ENCODE measurements at regions not wholly inside any gene's neighbourhood (a gene's known extent, or its start where the extent isn't known, plus 50 kb on each side); places are given as distances from the start of the nearest gene placed in this dataset.

DNA sequence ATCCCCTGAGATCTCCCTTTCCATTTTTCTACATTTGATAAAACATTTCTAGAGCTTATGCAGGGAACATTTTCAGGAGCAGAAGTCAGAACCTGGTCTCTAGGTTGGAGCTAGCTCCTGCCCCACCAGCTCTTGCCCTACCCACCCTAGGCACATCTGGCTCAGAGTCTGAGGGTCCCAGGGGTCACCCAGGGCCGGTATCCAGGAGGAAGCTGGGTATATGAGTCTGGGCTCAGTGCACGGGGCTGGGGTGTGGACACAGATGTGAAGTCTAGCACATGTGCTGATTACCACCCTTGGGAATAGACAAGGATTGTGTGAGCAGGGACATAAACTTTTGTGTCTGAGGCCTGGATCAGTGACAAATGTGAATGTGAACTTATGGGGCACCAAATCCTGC is 95.4 kb downstream of the MATN1 start:
- TF ChIP-seq POLR2A (IDR thresholded peaks at IDR 0.05; ENCODE audit: low read depth, low read length), result no peak
- no peak for TF ChIP-seq POLR2AphosphoS5 (IDR thresholded peaks at IDR 0.05; ENCODE audit: low read depth, low read length)
- no peak for TF ChIP-seq TAF1 (IDR thresholded peaks at IDR 0.05; ENCODE audit: low read depth, low read length)
- TF ChIP-seq SPI1 (IDR thresholded peaks at IDR 0.05; ENCODE audit: low read depth, low read length), result no peak
